ENCODE measurements at regions not wholly inside any gene's neighbourhood (a gene's known extent, or its start where the extent isn't known, plus 50 kb on each side); places are given as distances from the start of the nearest gene placed in this dataset.
"Not testable (repeated sequence)": the region's sequence is repeated elsewhere in the genome, so short reads cannot be mapped to it uniquely, and the experiment has no call there.

- TF ChIP-seq, protein P1, sequence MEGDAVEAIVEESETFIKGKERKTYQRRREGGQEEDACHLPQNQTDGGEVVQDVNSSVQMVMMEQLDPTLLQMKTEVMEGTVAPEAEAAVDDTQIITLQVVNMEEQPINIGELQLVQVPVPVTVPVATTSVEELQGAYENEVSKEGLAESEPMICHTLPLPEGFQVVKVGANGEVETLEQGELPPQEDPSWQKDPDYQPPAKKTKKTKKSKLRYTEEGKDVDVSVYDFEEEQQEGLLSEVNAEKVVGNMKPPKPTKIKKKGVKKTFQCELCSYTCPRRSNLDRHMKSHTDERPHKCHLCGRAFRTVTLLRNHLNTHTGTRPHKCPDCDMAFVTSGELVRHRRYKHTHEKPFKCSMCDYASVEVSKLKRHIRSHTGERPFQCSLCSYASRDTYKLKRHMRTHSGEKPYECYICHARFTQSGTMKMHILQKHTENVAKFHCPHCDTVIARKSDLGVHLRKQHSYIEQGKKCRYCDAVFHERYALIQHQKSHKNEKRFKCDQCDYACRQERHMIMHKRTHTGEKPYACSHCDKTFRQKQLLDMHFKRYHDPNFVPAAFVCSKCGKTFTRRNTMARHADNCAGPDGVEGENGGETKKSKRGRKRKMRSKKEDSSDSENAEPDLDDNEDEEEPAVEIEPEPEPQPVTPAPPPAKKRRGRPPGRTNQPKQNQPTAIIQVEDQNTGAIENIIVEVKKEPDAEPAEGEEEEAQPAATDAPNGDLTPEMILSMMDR (IDR thresholded peaks at IDR 0.05) = not testable (repeated sequence)
- TF ChIP-seq POLR2A (IDR thresholded peaks at IDR 0.05) = not testable (repeated sequence)
These were observed 82.3 kb upstream of the KRTAP5-11 start for GRCh38 chr11:71664941-71665340.
